H9 (cell line): ENCODE measurements at regions not wholly inside any gene's neighbourhood (a gene's known extent, or its start where the extent isn't known, plus 50 kb on each side); places are given as distances from the start of the nearest gene placed in this dataset.

ENCODE experiments used
- DNase-seq: peaks from one replicate; pipeline ENCODE4 v3.0.0-alpha.2; 2017
- H2AFZ ChIP-seq: one replicate; pipeline ENCODE4 v1.6.1; 2013; ENCODE audit warnings: mild to moderate bottlenecking, low read length, control low read depth, moderate library complexity
- H2AK5ac ChIP-seq: 2 replicates; pipeline ENCODE4 v1.6.1; 2013; ENCODE audit warnings: low read length, control low read depth, mixed read lengths; ENCODE audit not compliant: insufficient read length
- H2BK120ac ChIP-seq: one replicate; pipeline ENCODE4 v1.6.1; 2013; ENCODE audit warnings: low read depth, mild to moderate bottlenecking, low read length, control low read depth, inconsistent platforms; ENCODE audit not compliant: poor library complexity, severe bottlenecking
- H2BK12ac ChIP-seq: 2 replicates; pipeline ENCODE4 v1.6.1; 2013; ENCODE audit warnings: low read length, control low read depth, mixed read lengths, low read depth; ENCODE audit not compliant: insufficient read length
- H2BK15ac ChIP-seq: 2 replicates; pipeline ENCODE4 v1.6.1; 2013; ENCODE audit warnings: low read depth, low read length, control low read depth
- H2BK20ac ChIP-seq: one replicate; pipeline ENCODE4 v1.6.1; 2013; ENCODE audit warnings: low read depth, mild to moderate bottlenecking, low read length, control low read depth, inconsistent platforms; ENCODE audit not compliant: poor library complexity, severe bottlenecking
- H2BK5ac ChIP-seq: 2 replicates; pipeline ENCODE4 v1.6.1; 2013; ENCODE audit warnings: low read length, control low read depth, mixed read lengths; ENCODE audit not compliant: insufficient read length
- H3K14ac ChIP-seq: 2 replicates; pipeline ENCODE4 v1.6.1; 2013; ENCODE audit warnings: low read length, control low read depth; ENCODE audit not compliant: insufficient read depth
- H3K18ac ChIP-seq: 2 replicates; pipeline ENCODE4 v1.6.1; 2013; ENCODE audit warnings: low read depth, mild to moderate bottlenecking, mixed read lengths, low read length, control low read depth; ENCODE audit not compliant: insufficient read length
- H3K23ac ChIP-seq: 2 replicates; pipeline ENCODE4 v1.6.1; 2013; ENCODE audit warnings: low read length, control low read depth, mixed read lengths, low read depth; ENCODE audit not compliant: insufficient read length
- H3K23me2 ChIP-seq: 2 replicates; pipeline ENCODE4 v1.6.1; 2013; ENCODE audit warnings: low read depth, mild to moderate bottlenecking, mixed read lengths, low read length, control low read depth; ENCODE audit not compliant: insufficient read length, poor library complexity, severe bottlenecking
- H3K27ac ChIP-seq: 2 replicates; pipeline ENCODE4 v1.5.1; 2013; ENCODE audit warnings: low read length, control low read depth, mixed read lengths, low read depth; ENCODE audit not compliant: insufficient read length
- H3K27me3 ChIP-seq: 2 replicates; pipeline ENCODE4 v1.6.1; 2013; ENCODE audit warnings: low read length, control low read depth, inconsistent platforms; ENCODE audit not compliant: insufficient read depth
- H3K4ac ChIP-seq: 2 replicates; pipeline ENCODE4 v1.6.1; 2013; ENCODE audit warnings: low read depth, mild to moderate bottlenecking, control low read depth, inconsistent platforms, low read length, moderate library complexity
- H3K4me1 ChIP-seq: 2 replicates; pipeline ENCODE4 v1.6.1; 2013; ENCODE audit warnings: low read length, control low read depth, inconsistent platforms; ENCODE audit not compliant: insufficient read depth
- H3K4me2 ChIP-seq: 2 replicates; pipeline ENCODE4 v1.6.1; 2013; ENCODE audit warnings: low read length, control low read depth, mixed read lengths; ENCODE audit not compliant: insufficient read length, insufficient read depth
- H3K56ac ChIP-seq: 2 replicates; pipeline ENCODE4 v1.6.1; 2013; ENCODE audit warnings: low read depth, mild to moderate bottlenecking, mixed read lengths, low read length, control low read depth; ENCODE audit not compliant: insufficient read length
- H3K79me1 ChIP-seq: 2 replicates; pipeline ENCODE4 v1.6.1; 2013; ENCODE audit warnings: low read depth, mild to moderate bottlenecking, moderate library complexity, low read length, control low read depth, inconsistent platforms; ENCODE audit not compliant: insufficient read depth, poor library complexity, severe bottlenecking
- H3K79me2 ChIP-seq: 2 replicates; pipeline ENCODE4 v1.6.1; 2013; ENCODE audit warnings: low read length, control low read depth, inconsistent platforms; ENCODE audit not compliant: insufficient read depth
- H3K9ac ChIP-seq: 2 replicates; pipeline ENCODE4 v1.6.1; 2013; ENCODE audit warnings: low read length, control low read depth, mixed read lengths; ENCODE audit not compliant: insufficient read length; ENCODE audit errors: extremely low read depth
- H3K9me3 ChIP-seq: one replicate; pipeline ENCODE4 v1.6.1; 2013; ENCODE audit warnings: low read depth, low read length, inconsistent platforms; ENCODE audit not compliant: control insufficient read depth
- H3T11ph ChIP-seq: one replicate; pipeline ENCODE4 v1.6.1; 2013; ENCODE audit warnings: mild to moderate bottlenecking, low read length, control low read depth, inconsistent platforms
- H4K20me1 ChIP-seq: one replicate; pipeline ENCODE4 v1.6.1; 2013; ENCODE audit not compliant: control insufficient read depth, insufficient read length, insufficient read depth
- H4K5ac ChIP-seq: 2 replicates; pipeline ENCODE4 v1.6.1; 2013; ENCODE audit warnings: low read depth, mild to moderate bottlenecking, mixed read lengths, low read length, control low read depth; ENCODE audit not compliant: insufficient read length
- H4K8ac ChIP-seq: replicated peaks from 2 replicates; pipeline ENCODE4 v1.6.1; 2013; ENCODE audit warnings: low read length, control low read depth, mixed read lengths, low read depth; ENCODE audit not compliant: insufficient read length
- H4K91ac ChIP-seq: 2 replicates; pipeline ENCODE4 v1.6.1; 2013; ENCODE audit warnings: low read depth, mild to moderate bottlenecking, moderate library complexity, mixed read lengths, low read length, control low read depth; ENCODE audit not compliant: insufficient read length
- H3K27ac Mint-ChIP-seq, 3 experiments: 2 replicates in 2 of 3; 3 replicates in 1 of 3; pipeline ENCODE4 v1.8.0; 2020 to 2021; ENCODE audit warnings: mixed read lengths in 3 of 3, mild to moderate bottlenecking in 1 of 3, moderate library complexity in 1 of 3
- H3K27me3 Mint-ChIP-seq: 2 replicates; pipeline ENCODE4 v1.8.0; 2021; ENCODE audit warnings: low read depth, mild to moderate bottlenecking, moderate library complexity, mixed read lengths
- H3K36me3 Mint-ChIP-seq, 3 experiments: 2 replicates in 2 of 3; 3 replicates in 1 of 3; pipeline ENCODE4 v1.8.0; 2020 to 2021; ENCODE audit warnings: low read depth in 3 of 3, mixed read lengths in 3 of 3; ENCODE audit not compliant: insufficient read depth in 1 of 3
- H3K4me1 Mint-ChIP-seq, 2 experiments: 2 replicates each; pipeline ENCODE4 v1.8.0; 2020; ENCODE audit warnings: mixed read lengths in 2 of 2
- H3K4me3 Mint-ChIP-seq, 2 experiments: 2 replicates in 1 of 2; 3 replicates in 1 of 2; pipeline ENCODE4 v1.8.0; 2020 to 2021; ENCODE audit warnings: mild to moderate bottlenecking in 2 of 2, mixed read lengths in 2 of 2, moderate library complexity in 1 of 2
- H3K9me3 Mint-ChIP-seq, 2 experiments: 2 replicates in 1 of 2; 3 replicates in 1 of 2; pipeline ENCODE4 v1.8.0; 2020; ENCODE audit warnings: mild to moderate bottlenecking in 2 of 2, mixed read lengths in 2 of 2, moderate library complexity in 1 of 2
- WGBS: extraction: QIAGEN DNeasy Blood & Tissue Kit; methylation state at CpG from one replicate; pipeline ENCODE4 v1.1.7; 2013; ENCODE audit warnings: missing lambda C conversion rate, low lambda C conversion rate, mixed read lengths; ENCODE audit not compliant: insufficient read length; ENCODE audit errors: extremely low coverage; 5-methylcytosine and 5-hydroxymethylcytosine counted together
- TF ChIP-seq, protein P1 (sequence below): fragments of 200-600 bp; sonication (generic); conservative IDR thresholded peaks from 3 replicates; pipeline ENCODE4 v1.8.0; 2021; ENCODE audit warnings: antibody characterized with exemption, mild to moderate bottlenecking

GRCh38 chr3:82814660-82815059 is 1053.2 kb upstream of the GBE1 start:
- no peak overlapping the region for H3T11ph ChIP-seq
- no peak overlapping the region for H2BK5ac ChIP-seq
- no peaks in the 10 kb centered on the region for H4K20me1 ChIP-seq
- H4K5ac ChIP-seq: no peak overlapping the region
- no peaks in the 10 kb centered on the region for H3K27me3 ChIP-seq
- no peak overlapping the region for H2BK20ac ChIP-seq
- no peak overlapping the region for H3K9ac ChIP-seq
- no CpG with 5 or more reads among the region's 2 CpGs for WGBS
- H3K56ac ChIP-seq: no peak overlapping the region
- H3K79me1 ChIP-seq: no peaks in the 10 kb centered on the region
- H3K14ac ChIP-seq: no peak overlapping the region; the same call in 1 of the 2 replicates
- no peak overlapping the region for H2AK5ac ChIP-seq
- H3K79me2 ChIP-seq: no peaks in the 10 kb centered on the region
- H2AFZ ChIP-seq: no peak overlapping the region
- H3K18ac ChIP-seq: no peak overlapping the region
- no peak overlapping the region for H2BK120ac ChIP-seq
- Mint-ChIP-seq H3K36me3 (peaks cover 3 to 20% (median 3%) of the 10 kb centered on the region in 3 experiments; a peak in 6 of 7 replicates), H3K4me1 (no peaks in the 10 kb centered on the region; a peak in 1 of 4 replicates), H3K27ac (peak overlapping the region in 2 of 3 experiments; percentile 49 to 82; a peak in 1 of 7 replicates), H3K27me3 (no peaks in the 10 kb centered on the region), H3K9me3 (peaks cover 9 to 11% of the 10 kb centered on the region in 2 experiments; a peak in 4 of 5 replicates), H3K4me3 (no peak overlapping the region)
- no peak overlapping the region for H4K91ac ChIP-seq
- no peaks in the 10 kb centered on the region for H3K23me2 ChIP-seq
- TF ChIP-seq, protein P1, sequence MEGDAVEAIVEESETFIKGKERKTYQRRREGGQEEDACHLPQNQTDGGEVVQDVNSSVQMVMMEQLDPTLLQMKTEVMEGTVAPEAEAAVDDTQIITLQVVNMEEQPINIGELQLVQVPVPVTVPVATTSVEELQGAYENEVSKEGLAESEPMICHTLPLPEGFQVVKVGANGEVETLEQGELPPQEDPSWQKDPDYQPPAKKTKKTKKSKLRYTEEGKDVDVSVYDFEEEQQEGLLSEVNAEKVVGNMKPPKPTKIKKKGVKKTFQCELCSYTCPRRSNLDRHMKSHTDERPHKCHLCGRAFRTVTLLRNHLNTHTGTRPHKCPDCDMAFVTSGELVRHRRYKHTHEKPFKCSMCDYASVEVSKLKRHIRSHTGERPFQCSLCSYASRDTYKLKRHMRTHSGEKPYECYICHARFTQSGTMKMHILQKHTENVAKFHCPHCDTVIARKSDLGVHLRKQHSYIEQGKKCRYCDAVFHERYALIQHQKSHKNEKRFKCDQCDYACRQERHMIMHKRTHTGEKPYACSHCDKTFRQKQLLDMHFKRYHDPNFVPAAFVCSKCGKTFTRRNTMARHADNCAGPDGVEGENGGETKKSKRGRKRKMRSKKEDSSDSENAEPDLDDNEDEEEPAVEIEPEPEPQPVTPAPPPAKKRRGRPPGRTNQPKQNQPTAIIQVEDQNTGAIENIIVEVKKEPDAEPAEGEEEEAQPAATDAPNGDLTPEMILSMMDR: no peak
- no peak overlapping the region for H4K8ac ChIP-seq
- no peak overlapping the region for H2BK12ac ChIP-seq
- no peak overlapping the region for H3K4ac ChIP-seq
- H3K9me3 ChIP-seq: peaks cover 6% of the 10 kb centered on the region
- H3K4me1 ChIP-seq: no peaks in the 10 kb centered on the region
- no peak overlapping the region for H2BK15ac ChIP-seq
- no peak overlapping the region for H3K4me2 ChIP-seq
- no peak for DNase-seq
- H3K23ac ChIP-seq: no peak overlapping the region
- no peak overlapping the region for H3K27ac ChIP-seq
